H1 (cell line): ENCODE measurements at regions not wholly inside any gene's neighbourhood (a gene's known extent, or its start where the extent isn't known, plus 50 kb on each side); places are given as distances from the start of the nearest gene placed in this dataset.
A peak's percentile ranks its signal among the peaks of the same experiment; 100 is the strongest.

Experiments used
- CTCF ChIA-PET: fragments of 300-600 bp; sonication (Branson Sonifier 250); formaldehyde crosslinking; loops from one replicate; lab custom pipeline; 2021; ENCODE audit not compliant: partially characterized antibody; lab: Charles Lee
- POLR2A ChIA-PET: fragments of 300-600 bp; sonication (Branson Sonifier 250); formaldehyde crosslinking; loops from one replicate; lab custom pipeline; 2021; ENCODE audit warnings: inconsistent platforms; ENCODE audit not compliant: partially characterized antibody; lab: Charles Lee
- DNase-seq, 2 experiments: peaks; one replicate each; pipeline versions ENCODE4 v3.0.0 to v3.0.0-alpha.2; 2010 to 2022; ENCODE audit warnings: low spot score in 2 of 2, low read depth in 1 of 2, mixed read lengths in 1 of 2
- FAIRE-seq: peaks from 2 replicates; lab custom pipeline; 2011; peaks lifted over from hg19 to GRCh38; lab: Jason Lieb, UNC
- H2AFZ ChIP-seq: 2 replicates; pipeline ENCODE4 v1.8.1; 2012; ENCODE audit warnings: low read length, inconsistent platforms
- H2AK5ac ChIP-seq: 2 replicates; pipeline ENCODE4 v1.6.1; 2013; ENCODE audit warnings: low read depth, low read length
- H2BK120ac ChIP-seq: replicated peaks from 2 replicates; pipeline ENCODE3; 2013; ENCODE audit warnings: low read depth, low read length, inconsistent platforms
- H2BK12ac ChIP-seq: 2 replicates; pipeline ENCODE4 v1.6.1; 2013; ENCODE audit warnings: low read depth, low read length
- H2BK15ac ChIP-seq: 2 replicates; pipeline ENCODE4 v1.6.1; 2013; ENCODE audit warnings: low read length
- H2BK20ac ChIP-seq: 2 replicates; pipeline ENCODE4 v1.6.1; 2013; ENCODE audit warnings: low read length
- H2BK5ac ChIP-seq: 2 replicates; pipeline ENCODE4 v1.6.1; 2013; ENCODE audit warnings: low read depth, low read length
- H3K14ac ChIP-seq: 2 replicates; pipeline ENCODE4 v1.6.1; 2013; ENCODE audit warnings: inconsistent platforms; ENCODE audit not compliant: insufficient read length
- H3K18ac ChIP-seq: 2 replicates; pipeline ENCODE4 v1.6.1; 2013; ENCODE audit warnings: low read length; ENCODE audit errors: extremely low read depth
- H3K23ac ChIP-seq: 2 replicates; pipeline ENCODE4 v1.6.1; 2013; ENCODE audit warnings: inconsistent platforms; ENCODE audit not compliant: insufficient read length
- H3K23me2 ChIP-seq: 2 replicates; pipeline ENCODE4 v1.6.1; 2013; ENCODE audit warnings: low read depth, low read length
- H3K27ac ChIP-seq: 2 replicates; pipeline ENCODE4 v1.6.1; 2011; ENCODE audit warnings: low read depth, low read length, inconsistent platforms
- H3K27me3 ChIP-seq, 4 experiments: replicated peaks in 1 of 4; 1 replicate in 1 of 4; 2 replicates in 3 of 4; pipeline versions ENCODE4 v1.6.1 to v1.8.1; 2011 to 2013; ENCODE audit warnings: low read length in 3 of 4, mild to moderate bottlenecking in 3 of 4, inconsistent platforms in 2 of 4, mixed read lengths in 2 of 4, moderate library complexity in 1 of 4; ENCODE audit not compliant: control insufficient read depth in 3 of 4, insufficient read depth in 3 of 4; ENCODE audit errors: extremely low read depth in 1 of 4
- H3K36me3 ChIP-seq, 4 experiments: 2 replicates each; pipeline versions ENCODE4 v1.6.1 to v1.8.1; 2011 to 2013; ENCODE audit warnings: mild to moderate bottlenecking in 4 of 4, low read length in 3 of 4, moderate library complexity in 2 of 4, control low read depth in 1 of 4, inconsistent platforms in 1 of 4; ENCODE audit not compliant: insufficient read depth in 4 of 4, control insufficient read depth in 2 of 4
- H3K4ac ChIP-seq: replicated peaks from 2 replicates; pipeline ENCODE3; 2013; ENCODE audit warnings: low read length, low read depth, mixed read lengths, inconsistent platforms; ENCODE audit not compliant: insufficient read length
- H3K4me1 ChIP-seq, 4 experiments: replicated peaks in 1 of 4; 1 replicate in 1 of 4; 2 replicates in 3 of 4; pipeline versions ENCODE4 v1.6.1 to v1.8.1; 2011 to 2013; ENCODE audit warnings: low read length in 3 of 4, inconsistent platforms in 2 of 4, mixed read lengths in 1 of 4; ENCODE audit not compliant: insufficient read depth in 4 of 4, control insufficient read depth in 3 of 4
- H3K4me2 ChIP-seq, 2 experiments: 2 replicates each; pipeline versions ENCODE4 v1.6.1 to v1.8.1; 2011 to 2013; ENCODE audit warnings: low read depth in 2 of 2, low read length in 2 of 2, control low read depth in 1 of 2, inconsistent platforms in 1 of 2, mild to moderate bottlenecking in 1 of 2; ENCODE audit not compliant: insufficient read depth in 1 of 2
- H3K4me3 ChIP-seq, 4 experiments: fragments of 200-600, 300-600 bp in 1 of 4; sonication (generic), shearing (Covaris generic), sonication (Bioruptor Twin) in 1 of 4; 2 replicates each; pipeline versions ENCODE4 v1.5.1 to v1.8.1; 2011 to 2016; ENCODE audit warnings: low read length in 4 of 4, low read depth in 3 of 4, control low read depth in 2 of 4, inconsistent platforms in 2 of 4, mild to moderate bottlenecking in 2 of 4, mixed read lengths in 1 of 4, moderate library complexity in 1 of 4; ENCODE audit not compliant: insufficient read depth in 2 of 4; ENCODE audit errors: extremely low read depth in 1 of 4
- H3K56ac ChIP-seq: replicated peaks from 2 replicates; pipeline ENCODE3; 2013; ENCODE audit warnings: low read depth, mild to moderate bottlenecking, mixed read lengths, low read length, inconsistent platforms; ENCODE audit not compliant: insufficient read length
- H3K79me1 ChIP-seq: 2 replicates; pipeline ENCODE4 v1.6.1; 2013; ENCODE audit warnings: low read depth, low read length, control low read depth
- H3K79me2 ChIP-seq, 2 experiments: 2 replicates each; pipeline versions ENCODE4 v1.6.1 to v1.8.1; 2012 to 2013; ENCODE audit warnings: low read length in 2 of 2, mild to moderate bottlenecking in 2 of 2, inconsistent platforms in 1 of 2; ENCODE audit not compliant: insufficient read depth in 2 of 2, control insufficient read depth in 1 of 2
- H3K9ac ChIP-seq, 4 experiments: replicated peaks in 1 of 4; 1 replicate in 1 of 4; 2 replicates in 3 of 4; pipeline versions ENCODE4 v1.6.1 to v1.8.1; 2011 to 2013; ENCODE audit warnings: low read depth in 3 of 4, low read length in 3 of 4, control low read depth in 2 of 4, mild to moderate bottlenecking in 2 of 4, moderate library complexity in 2 of 4, inconsistent platforms in 1 of 4; ENCODE audit errors: extremely low read depth in 1 of 4
- H3K9me3 ChIP-seq, 2 experiments: 2 replicates each; pipeline versions ENCODE4 v1.6.1 to v1.8.1; 2012 to 2013; ENCODE audit warnings: mild to moderate bottlenecking in 2 of 2, moderate library complexity in 2 of 2, control low read depth in 1 of 2, inconsistent platforms in 1 of 2, low read depth in 1 of 2, low read length in 1 of 2, mixed read lengths in 1 of 2; ENCODE audit not compliant: insufficient read depth in 2 of 2
- H4K20me1 ChIP-seq, 2 experiments: replicated peaks in 1 of 2; 2 replicates each; pipeline versions ENCODE3 to v1.8.1; 2011 to 2013; ENCODE audit warnings: inconsistent platforms in 2 of 2, low read length in 2 of 2, mild to moderate bottlenecking in 1 of 2; ENCODE audit not compliant: insufficient read depth in 2 of 2, control insufficient read depth in 1 of 2
- H4K5ac ChIP-seq: 2 replicates; pipeline ENCODE4 v1.6.1; 2013; ENCODE audit warnings: low read length, low read depth, mixed read lengths, inconsistent platforms; ENCODE audit not compliant: insufficient read length
- H4K8ac ChIP-seq: 2 replicates; pipeline ENCODE4 v1.8.0; 2013; ENCODE audit warnings: mild to moderate bottlenecking, moderate library complexity, low read length, inconsistent platforms; ENCODE audit not compliant: insufficient read depth; ENCODE audit errors: extremely low read depth
- H4K91ac ChIP-seq: replicated peaks from 2 replicates; pipeline ENCODE3; 2013; ENCODE audit warnings: low read length, mixed read lengths, inconsistent platforms; ENCODE audit not compliant: insufficient read length
- ASH2L ChIP-seq: fragments of 200-600, 300-600 bp; sonication (generic); IDR thresholded peaks from one replicate; pipeline ENCODE4 v1.7.1; 2017; ENCODE audit warnings: low read length
- BACH1 ChIP-seq: IDR thresholded peaks from 2 replicates; pipeline ENCODE4 v1.6.1; 2012; ENCODE audit warnings: low read length, improper control_type of control experiment
- CBX5 ChIP-seq: fragments of 300-800, 300-1000 bp; sonication (generic); IDR thresholded peaks from 2 replicates; pipeline ENCODE4 v1.7.1; 2016; ENCODE audit warnings: antibody characterized with exemption, low read length, low read depth
- CEBPB ChIP-seq: IDR thresholded peaks from 2 replicates; pipeline ENCODE4 v1.6.1; 2012; ENCODE audit warnings: low read depth, low read length
- CHD1 ChIP-seq: IDR thresholded peaks from 2 replicates; pipeline ENCODE4 v1.6.1; 2012; ENCODE audit warnings: low read depth, low read length, improper control_type of control experiment
- GABPA ChIP-seq: IDR thresholded peaks from 2 replicates; pipeline ENCODE4 v1.6.1; 2011; ENCODE audit warnings: mild to moderate bottlenecking, low read length, moderate library complexity, borderline replicate concordance; ENCODE audit not compliant: insufficient read depth
- KDM1A ChIP-seq: fragments of 200-600, 300-600 bp; sonication (generic); IDR thresholded peaks from 2 replicates; pipeline ENCODE4 v1.7.1; 2016; ENCODE audit warnings: mild to moderate bottlenecking, low read length, borderline replicate concordance
- PHF8 ChIP-seq: fragments of 200-600 bp; sonication (generic); conservative IDR thresholded peaks from 2 replicates; pipeline ENCODE4 v1.7.1; 2012; ENCODE audit warnings: low read depth, mild to moderate bottlenecking, inconsistent platforms, low read length, moderate library complexity
- POLR2AphosphoS5 ChIP-seq: IDR thresholded peaks from 2 replicates; pipeline ENCODE4 v1.6.1; 2011; ENCODE audit warnings: low read depth, low read length
- RBBP5 ChIP-seq: IDR thresholded peaks from 2 replicates; pipeline ENCODE4 v1.7.1; 2012; ENCODE audit warnings: low read depth, mild to moderate bottlenecking, inconsistent platforms, low read length, moderate library complexity, borderline replicate concordance
- SAP30 ChIP-seq: fragments of 300-600 bp; sonication (generic); IDR thresholded peaks from 2 replicates; pipeline ENCODE4 v1.7.1; 2012; ENCODE audit warnings: low read length, moderate library complexity, mild to moderate bottlenecking, inconsistent platforms; ENCODE audit not compliant: insufficient read depth, insufficient replicate concordance
- SP1 ChIP-seq: IDR thresholded peaks from 2 replicates; pipeline ENCODE4 v1.6.1; 2011; ENCODE audit warnings: low read depth, low read length
- TBP ChIP-seq: IDR thresholded peaks from 2 replicates; pipeline ENCODE4 v1.6.1; 2011; ENCODE audit warnings: low read depth, low read length, improper control_type of control experiment
- TCF12 ChIP-seq: IDR thresholded peaks from 2 replicates; pipeline ENCODE4 v1.6.1; 2011; ENCODE audit warnings: low read depth, mild to moderate bottlenecking, low read length
- WGBS, 2 experiments: shearing (Covaris generic) in 1 of 2; methylation state at CpG; one replicate each; pipeline versions ENCODE4 v1.1.6 to v1.1.7; 2013 to 2015; ENCODE audit warnings: low lambda C conversion rate in 2 of 2, mixed read lengths in 2 of 2, inconsistent platforms in 1 of 2, low coverage in 1 of 2, missing lambda C conversion rate in 1 of 2; ENCODE audit not compliant: insufficient replicate concordance in 2 of 2, insufficient coverage in 1 of 2, insufficient read length in 1 of 2; ENCODE audit errors: extremely low coverage in 1 of 2, missing lambda C conversion rate in 1 of 2; 5-methylcytosine and 5-hydroxymethylcytosine counted together

- no peak overlapping the region for H4K8ac ChIP-seq
- no peak overlapping the region for H2BK15ac ChIP-seq
- H2BK12ac ChIP-seq, result peak overlapping the region; percentile 69; the same call in 1 of the 2 replicates
- peak overlapping the region; percentile 16; the same call in 1 of the 2 replicates for H2BK20ac ChIP-seq
- no peaks in the 10 kb centered on the region for H4K20me1 ChIP-seq
- H3K27me3 ChIP-seq, result no peaks in the 10 kb centered on the region
- no peak overlapping the region for H3K9ac ChIP-seq
- H3K36me3 ChIP-seq, result no peaks in the 10 kb centered on the region
- no peaks in the 10 kb centered on the region for H3K23me2 ChIP-seq
- no peaks in the 10 kb centered on the region for H3K9me3 ChIP-seq
- H3K79me1 ChIP-seq, result no peaks in the 10 kb centered on the region
- no peak for DNase-seq
- 0 out of 2 replicates have a peak overlapping the region, but pooled peaks have one; percentile 9 for H2BK5ac ChIP-seq
- H3K27ac ChIP-seq, result no peak overlapping the region
- no peak overlapping the region for H2BK120ac ChIP-seq
- H3K4ac ChIP-seq, result no peak overlapping the region
- no peak overlapping the region for H3K23ac ChIP-seq
- no peak overlapping the region for H2AK5ac ChIP-seq
- no peak overlapping the region for H3K56ac ChIP-seq
- no peak overlapping the region for H3K14ac ChIP-seq
- no peak for FAIRE-seq
- H3K18ac ChIP-seq, result peak overlapping the region; percentile 0; the same call in 1 of the 2 replicates
- peaks cover 0 to 10% (median 0%) of the 10 kb centered on the region in 4 experiments; a peak in 1 of 7 replicates for H3K4me1 ChIP-seq
- no peak overlapping the region for H3K4me2 ChIP-seq
- no peak overlapping the region for H3K4me3 ChIP-seq
- H4K91ac ChIP-seq, result peak overlapping the region; percentile 25
- H2AFZ ChIP-seq, result 0 out of 2 replicates have a peak overlapping the region, but pooled peaks have one; percentile 24
- ChIA-PET POLR2A (no interaction called here), CTCF (interaction anchor here (0.6 to 2.8 kb wide), 12 partner anchors 9 to 286 kb away, joined by 3 to 16 read pairs (median 4); no protein-coding TSS in a partner anchor)
- 79% methylated on average over 7 of the region's 7 CpGs; no CpG with 5 or more reads in 1 of the 2 experiments for WGBS, 2 experiments
- H3K79me2 ChIP-seq, result no peaks in the 10 kb centered on the region
- H4K5ac ChIP-seq, result no peak overlapping the region
- TF ChIP-seq RBBP5 (no peak), BACH1 (no peak), SAP30 (no peak), POLR2AphosphoS5 (no peak), KDM1A (no peak), GABPA (no peak), TCF12 (no peak), PHF8 (no peak), TBP (no peak), CHD1 (no peak), CEBPB (no peak), CBX5 (no peak), SP1 (no peak), ASH2L (no peak)
Measured at GRCh38 chr4:85369703-85370380, 105.1 kb upstream of the ARHGAP24 start.
